ENCODE measurements at regions not wholly inside any gene's neighbourhood (a gene's known extent, or its start where the extent isn't known, plus 50 kb on each side); places are given as distances from the start of the nearest gene placed in this dataset.
"Not testable (repeated sequence)": the region's sequence is repeated elsewhere in the genome, so short reads cannot be mapped to it uniquely, and the experiment has no call there.

- not testable (repeated sequence) for DNase-seq
Observed at GRCh38 chr18:73671480-73671879, 476.2 kb downstream of the FBXO15 start.

GRCh38 chr18:73670524-73670923 lies 477.1 kb downstream of the FBXO15 start:
- DNase-seq: no peak

GRCh38 chr18:73670039-73670438 lies 477.6 kb downstream of the FBXO15 start:
- no peak for DNase-seq

- no peak for DNase-seq
Observed at GRCh38 chr18:73669297-73669696, 478.3 kb downstream of the FBXO15 start.

- no peak for DNase-seq
Observed at GRCh38 chr18:73668051-73668450, 479.6 kb downstream of the FBXO15 start.

- no peak for DNase-seq
Observed at GRCh38 chr18:73666772-73667171, 480.9 kb downstream of the FBXO15 start.

GRCh38 chr18:73664896-73665295 lies 482.7 kb downstream of the FBXO15 start:
- no peak for DNase-seq

GRCh38 chr18:73663581-73663980 lies 484.1 kb downstream of the FBXO15 start:
- DNase-seq: no peak

GRCh38 chr18:73662421-73662820 lies 485.2 kb downstream of the FBXO15 start:
- DNase-seq: no peak

GRCh38 chr18:73660931-73661856 lies 486.4 kb downstream of the FBXO15 start:
- no peak for DNase-seq

GRCh38 chr18:73656691-73657090 lies 490.9 kb downstream of the FBXO15 start:
- DNase-seq: no peak

GRCh38 chr18:73653827-73654226 lies 493.8 kb downstream of the FBXO15 start:
- DNase-seq: no peak

GRCh38 chr18:73653251-73653650 lies 494.4 kb downstream of the FBXO15 start:
- DNase-seq: no peak

GRCh38 chr18:73647391-73647790 lies 500.2 kb downstream of the FBXO15 start:
- DNase-seq: no peak

GRCh38 chr18:73646772-73647171 lies 500.9 kb downstream of the FBXO15 start:
- DNase-seq: no peak

GRCh38 chr18:73646196-73646595 lies 501.4 kb downstream of the FBXO15 start:
- no peak for DNase-seq

- no peak for DNase-seq
Observed at GRCh38 chr18:73645160-73645715, 502.4 kb downstream of the FBXO15 start.

GRCh38 chr18:73639788-73640187 lies 507.8 kb downstream of the FBXO15 start:
- DNase-seq: no peak

- DNase-seq: no peak
Observed at GRCh38 chr18:73638709-73639108, 508.9 kb downstream of the FBXO15 start.

GRCh38 chr18:73636355-73636754 lies 511.3 kb downstream of the FBXO15 start:
- no peak for DNase-seq

- DNase-seq: no peak
Observed at GRCh38 chr18:73626859-73627258, 520.8 kb downstream of the FBXO15 start.

- DNase-seq: no peak
Observed at GRCh38 chr18:73626221-73626620, 521.4 kb downstream of the FBXO15 start.

GRCh38 chr18:73621091-73621490 lies 526.5 kb downstream of the FBXO15 start:
- DNase-seq: no peak

- DNase-seq: no peak
Observed at GRCh38 chr18:73617981-73618380, 529.7 kb downstream of the FBXO15 start.

GRCh38 chr18:73615506-73615905 lies 532.1 kb downstream of the FBXO15 start:
- no peak for DNase-seq

Measured in activated CD8-positive, alpha-beta memory T cell treated with anti-CD3 and anti-CD28 coated beads for 24 hours (primary cell).